ENCODE measurements at regions not wholly inside any gene's neighbourhood (a gene's known extent, or its start where the extent isn't known, plus 50 kb on each side); places are given as distances from the start of the nearest gene placed in this dataset.

GRCh38 chr2:38450509-38450908, 73.4 kb upstream of the ATL2 start:
- DNase-seq (ENCODE audit: low read depth) = no peak

- DNase-seq (ENCODE audit: low read depth) = no peak
These were observed 71.8 kb upstream of the ATL2 start for GRCh38 chr2:38448692-38449410.

- DNase-seq (ENCODE audit: low read depth) = no peak
These were observed 70.0 kb upstream of the ATL2 start for GRCh38 chr2:38446906-38447561.

GRCh38 chr2:38446418-38446817, 69.3 kb upstream of the ATL2 start:
- DNase-seq (ENCODE audit: low read depth) = no peak

GRCh38 chr2:38444247-38444646, 67.2 kb upstream of the ATL2 start:
- DNase-seq (ENCODE audit: low read depth) = no peak

- DNase-seq (ENCODE audit: low read depth) = no peak
These were observed 65.8 kb upstream of the ATL2 start for GRCh38 chr2:38442643-38443541.

GRCh38 chr2:38441346-38441745, 64.3 kb upstream of the ATL2 start:
- no peak for DNase-seq (ENCODE audit: low read depth)

- DNase-seq (ENCODE audit: low read depth) = no peak
These were observed 63.6 kb upstream of the ATL2 start for GRCh38 chr2:38440655-38441054.

- DNase-seq (ENCODE audit: low read depth) = no peak
These were observed 62.8 kb upstream of the ATL2 start for GRCh38 chr2:38439863-38440262.

- no peak for DNase-seq (ENCODE audit: low read depth)
These were observed 62.0 kb upstream of the ATL2 start for GRCh38 chr2:38438883-38439612.

GRCh38 chr2:38438133-38438882, 61.2 kb upstream of the ATL2 start:
- no peak for DNase-seq (ENCODE audit: low read depth)

- no peak for DNase-seq (ENCODE audit: low read depth)
These were observed 59.2 kb upstream of the ATL2 start for GRCh38 chr2:38436227-38436664.

GRCh38 chr2:38435775-38436174, 58.7 kb upstream of the ATL2 start:
- no peak for DNase-seq (ENCODE audit: low read depth)

- DNase-seq (ENCODE audit: low read depth) = no peak
These were observed 57.5 kb upstream of the ATL2 start for GRCh38 chr2:38434595-38434994.

- no peak for DNase-seq (ENCODE audit: low read depth)
These were observed 56.5 kb upstream of the ATL2 start for GRCh38 chr2:38433607-38433975.

GRCh38 chr2:38432820-38433606, 55.9 kb upstream of the ATL2 start:
- no peak for DNase-seq (ENCODE audit: low read depth)

- no peak for DNase-seq (ENCODE audit: low read depth)
These were observed 53.6 kb upstream of the ATL2 start for GRCh38 chr2:38430597-38431207.

GRCh38 chr2:38430196-38430595, 53.1 kb upstream of the ATL2 start:
- DNase-seq (ENCODE audit: low read depth) = no peak

- no peak for DNase-seq (ENCODE audit: low read depth)
These were observed 50.9 kb upstream of the ATL2 start for GRCh38 chr2:38427936-38428335.

- DNase-seq (ENCODE audit: low read depth) = no peak
These were observed 50.0 kb upstream of the ATL2 start for GRCh38 chr2:38427054-38427453.
